OCI-LY1 (cell line): ENCODE measurements at regions not wholly inside any gene's neighbourhood (a gene's known extent, or its start where the extent isn't known, plus 50 kb on each side); places are given as distances from the start of the nearest gene placed in this dataset.

Source experiments
- H2AFZ ChIP-seq: fragments of 200-600 bp; sonication (generic), shearing (Covaris generic); 2 replicates; pipeline ENCODE4 v1.6.0; 2014; ENCODE audit warnings: antibody characterized with exemption, mild to moderate bottlenecking, low read length
- H3F3A ChIP-seq: fragments of 200-600 bp; sonication (generic), shearing (Covaris generic); 2 replicates; pipeline ENCODE4 v1.6.0; 2014; ENCODE audit warnings: mild to moderate bottlenecking, antibody characterized with exemption, low read length, moderate library complexity; ENCODE audit not compliant: insufficient read depth
- H3K27ac ChIP-seq: fragments of 200-600 bp; sonication (generic); 2 replicates; pipeline ENCODE4 v1.5.1; 2014; ENCODE audit warnings: low read length, mixed run types, mild to moderate bottlenecking, low read depth; ENCODE audit not compliant: poor library complexity, severe bottlenecking
- H3K27me3 ChIP-seq: fragments of 200-600 bp; sonication (generic); 2 replicates; pipeline ENCODE4 v1.6.0; 2014; ENCODE audit warnings: antibody characterized with exemption, mild to moderate bottlenecking, low read length, moderate library complexity; ENCODE audit not compliant: insufficient read depth
- H3K36me3 ChIP-seq: fragments of 200-600 bp; sonication (generic); 2 replicates; pipeline ENCODE4 v1.6.1; 2014; ENCODE audit warnings: mild to moderate bottlenecking, antibody characterized with exemption, low read length, moderate library complexity, mixed read lengths; ENCODE audit not compliant: insufficient read depth
- H3K4me1 ChIP-seq: fragments of 200-600 bp; sonication (generic); 2 replicates; pipeline ENCODE4 v1.5.1; 2014; ENCODE audit warnings: mild to moderate bottlenecking, low read length, moderate library complexity; ENCODE audit not compliant: insufficient read depth, severe bottlenecking
- H3K4me2 ChIP-seq: fragments of 200-600 bp; sonication (generic), shearing (Covaris generic); 2 replicates; pipeline ENCODE4 v1.6.1; 2014; ENCODE audit warnings: low read length
- H3K4me3 ChIP-seq: fragments of 200-600 bp; sonication (generic); 2 replicates; pipeline ENCODE4 v1.5.1; 2014; ENCODE audit warnings: low read length, low read depth, mild to moderate bottlenecking, mixed read lengths; ENCODE audit not compliant: poor library complexity, severe bottlenecking
- H3K79me2 ChIP-seq: fragments of 200-600 bp; shearing (Covaris generic); 2 replicates; pipeline ENCODE4 v1.6.1; 2016; ENCODE audit warnings: mixed run types, low read length, mixed read lengths; ENCODE audit not compliant: insufficient read depth
- H3K9ac ChIP-seq: fragments of 200-600 bp; sonication (generic), shearing (Covaris generic); 2 replicates; pipeline ENCODE4 v1.6.1; 2014; ENCODE audit warnings: mild to moderate bottlenecking, low read length, mixed read lengths
- H3K9me2 ChIP-seq: fragments of 200-600 bp; sonication (generic), shearing (Covaris generic); 2 replicates; pipeline ENCODE4 v1.6.1; 2014; ENCODE audit warnings: low read depth, mild to moderate bottlenecking, low read length, mixed read lengths
- H3K9me3 ChIP-seq: fragments of 200-600 bp; shearing (Covaris generic); 2 replicates; pipeline ENCODE4 v1.6.1; 2014; ENCODE audit warnings: low read length, mixed read lengths
- H4K20me1 ChIP-seq: fragments of 200-600 bp; sonication (generic), shearing (Covaris generic); 2 replicates; pipeline ENCODE4 v1.6.0; 2016; ENCODE audit warnings: mild to moderate bottlenecking, low read length; ENCODE audit not compliant: insufficient read depth
- CTCF ChIP-seq: fragments of 200-600 bp; sonication (generic), shearing (Covaris generic); IDR thresholded peaks from 2 replicates; pipeline ENCODE4 v1.5.1; 2017; ENCODE audit warnings: mild to moderate bottlenecking, antibody characterized with exemption, low read length, moderate library complexity, mixed read lengths
- EZH2 ChIP-seq: fragments of 200-600 bp; sonication (generic), shearing (Covaris generic); IDR thresholded peaks from 2 replicates; pipeline ENCODE4 v1.8.0; 2017; ENCODE audit warnings: borderline replicate concordance, mixed run types, mild to moderate bottlenecking, antibody characterized with exemption, low read length, moderate library complexity, mixed read lengths

- no peak overlapping the region for H3K9ac ChIP-seq
- H3K27ac ChIP-seq: no peak overlapping the region
- H3K4me2 ChIP-seq: no peak overlapping the region
- no peaks in the 10 kb centered on the region for H3K79me2 ChIP-seq
- no peak overlapping the region for H3K4me3 ChIP-seq
- TF ChIP-seq CTCF: no peak
- no peak for TF ChIP-seq EZH2
- H3K27me3 ChIP-seq: no peaks in the 10 kb centered on the region
- no peaks in the 10 kb centered on the region for H4K20me1 ChIP-seq
- H3K9me2 ChIP-seq: no peaks in the 10 kb centered on the region
- no peaks in the 10 kb centered on the region for H3K9me3 ChIP-seq
- H3K4me1 ChIP-seq: no peaks in the 10 kb centered on the region
- H3K36me3 ChIP-seq: no peaks in the 10 kb centered on the region
- H2AFZ ChIP-seq: no peak overlapping the region
- no peaks in the 10 kb centered on the region for H3F3A ChIP-seq
Measured at GRCh38 chr2:18799397-18799796, 210.0 kb upstream of the NT5C1B start.

- no peak for TF ChIP-seq CTCF
- no peak for TF ChIP-seq EZH2
- Histone ChIP-seq H3F3A (no peaks in the 10 kb centered on the region), H3K4me1 (no peaks in the 10 kb centered on the region), H3K4me2 (no peak overlapping the region), H3K9ac (no peak overlapping the region), H3K36me3 (no peaks in the 10 kb centered on the region), H3K4me3 (no peak overlapping the region), H3K27me3 (no peaks in the 10 kb centered on the region), H3K9me3 (no peaks in the 10 kb centered on the region), H3K27ac (no peak overlapping the region), H2AFZ (no peak overlapping the region), H3K79me2 (no peaks in the 10 kb centered on the region), H3K9me2 (no peaks in the 10 kb centered on the region), H4K20me1 (no peaks in the 10 kb centered on the region)
Measured at GRCh38 chr2:18797133-18797845, 207.9 kb upstream of the NT5C1B start.

- no peak overlapping the region for H3K4me3 ChIP-seq
- no peaks in the 10 kb centered on the region for H3K4me1 ChIP-seq
- H3K27ac ChIP-seq: no peak overlapping the region
- H2AFZ ChIP-seq: no peak overlapping the region
- H4K20me1 ChIP-seq: no peaks in the 10 kb centered on the region
- no peaks in the 10 kb centered on the region for H3K9me2 ChIP-seq
- no peaks in the 10 kb centered on the region for H3K79me2 ChIP-seq
- no peaks in the 10 kb centered on the region for H3K36me3 ChIP-seq
- H3K27me3 ChIP-seq: no peaks in the 10 kb centered on the region
- no peak for TF ChIP-seq EZH2
- no peak for TF ChIP-seq CTCF
- H3K9me3 ChIP-seq: no peaks in the 10 kb centered on the region
- H3K4me2 ChIP-seq: no peak overlapping the region
- H3F3A ChIP-seq: no peaks in the 10 kb centered on the region
- H3K9ac ChIP-seq: no peak overlapping the region
Measured at GRCh38 chr2:18795906-18796305, 206.5 kb upstream of the NT5C1B start.
